ENCODE measurements at regions not wholly inside any gene's neighbourhood (a gene's known extent, or its start where the extent isn't known, plus 50 kb on each side); places are given as distances from the start of the nearest gene placed in this dataset.
"Not testable (repeated sequence)": the region's sequence is repeated elsewhere in the genome, so short reads cannot be mapped to it uniquely, and the experiment has no call there.

DNA sequence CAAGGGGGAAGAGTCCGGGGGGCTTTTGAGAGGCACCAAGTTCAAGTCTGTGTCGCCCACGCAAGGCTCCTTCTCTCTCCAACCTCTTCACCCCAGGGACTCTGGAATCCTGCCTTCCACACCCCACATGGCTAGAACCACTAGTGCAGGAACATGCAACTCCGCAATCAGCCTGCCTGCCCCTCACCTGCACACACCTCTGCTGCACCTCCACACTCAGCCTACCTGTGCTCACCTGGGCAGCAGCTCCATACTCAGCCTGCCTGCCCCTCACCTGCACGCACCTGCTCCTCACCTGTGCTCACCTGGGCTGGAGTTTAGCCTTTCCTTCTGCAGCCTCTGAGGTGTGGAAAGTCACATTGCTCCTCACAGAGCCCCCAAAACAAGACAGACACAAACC lies 277.4 kb downstream of the NDUFA10 start:
- no peak for DNase-seq (ENCODE audit: low read depth in 2 of 2)

DNA sequence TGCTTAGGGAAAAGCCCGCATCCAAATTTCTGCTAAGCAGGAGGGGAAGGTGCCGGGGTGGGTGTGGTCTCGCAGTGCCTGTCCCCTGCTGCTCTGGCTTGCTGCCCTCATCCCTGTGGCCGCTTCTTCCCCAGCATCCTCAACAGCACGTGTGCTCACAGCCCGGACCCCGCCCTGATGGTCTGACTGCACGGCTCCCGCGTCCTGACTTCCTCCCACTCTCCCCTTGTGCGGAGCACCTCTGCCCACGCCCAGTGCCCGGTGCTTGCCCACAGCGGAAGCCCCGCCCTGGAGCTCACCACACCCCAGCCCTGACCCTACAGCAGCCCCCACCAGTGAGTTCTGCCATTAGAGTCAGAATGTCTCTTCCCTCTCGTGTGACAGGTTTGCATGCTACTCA lies 277.9 kb downstream of the NDUFA10 start:
- DNase-seq (ENCODE audit: low read depth in 2 of 2): no peak

DNA sequence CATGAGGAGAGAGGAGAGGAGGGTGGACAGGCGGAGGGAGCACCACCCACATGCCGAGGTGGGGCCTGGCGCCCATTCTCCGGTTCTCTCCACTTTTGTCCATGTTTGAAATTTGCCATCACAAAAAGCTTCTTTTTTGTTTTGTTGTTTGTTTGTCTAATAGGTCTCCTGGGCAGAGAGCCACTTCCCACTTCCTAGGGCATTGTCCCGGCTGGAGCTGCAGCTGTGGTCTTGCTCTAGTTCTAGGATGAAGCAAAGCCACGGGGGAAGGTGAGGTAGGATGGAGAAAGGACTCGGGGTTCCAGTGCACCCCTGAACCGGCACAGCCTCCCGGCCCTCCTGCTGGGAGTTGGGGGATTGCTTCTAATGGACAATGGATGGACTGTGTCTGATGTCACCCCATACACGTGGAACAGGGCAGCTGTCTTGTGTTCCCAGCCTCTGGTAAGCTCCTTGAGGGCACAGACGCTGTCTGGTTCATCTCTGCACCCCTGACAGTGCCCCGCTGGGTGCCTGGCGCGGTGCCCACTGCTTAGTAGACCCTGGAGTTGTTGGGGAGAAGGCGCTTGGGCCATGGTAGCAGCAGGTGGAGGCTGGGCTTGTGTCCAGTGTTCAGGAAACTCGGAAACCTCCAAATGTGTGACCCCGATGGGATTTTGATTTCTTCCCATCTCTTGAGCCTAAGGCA lies 278.4 kb downstream of the NDUFA10 start:
- DNase-seq (ENCODE audit: low read depth in 2 of 2): no peak

DNA sequence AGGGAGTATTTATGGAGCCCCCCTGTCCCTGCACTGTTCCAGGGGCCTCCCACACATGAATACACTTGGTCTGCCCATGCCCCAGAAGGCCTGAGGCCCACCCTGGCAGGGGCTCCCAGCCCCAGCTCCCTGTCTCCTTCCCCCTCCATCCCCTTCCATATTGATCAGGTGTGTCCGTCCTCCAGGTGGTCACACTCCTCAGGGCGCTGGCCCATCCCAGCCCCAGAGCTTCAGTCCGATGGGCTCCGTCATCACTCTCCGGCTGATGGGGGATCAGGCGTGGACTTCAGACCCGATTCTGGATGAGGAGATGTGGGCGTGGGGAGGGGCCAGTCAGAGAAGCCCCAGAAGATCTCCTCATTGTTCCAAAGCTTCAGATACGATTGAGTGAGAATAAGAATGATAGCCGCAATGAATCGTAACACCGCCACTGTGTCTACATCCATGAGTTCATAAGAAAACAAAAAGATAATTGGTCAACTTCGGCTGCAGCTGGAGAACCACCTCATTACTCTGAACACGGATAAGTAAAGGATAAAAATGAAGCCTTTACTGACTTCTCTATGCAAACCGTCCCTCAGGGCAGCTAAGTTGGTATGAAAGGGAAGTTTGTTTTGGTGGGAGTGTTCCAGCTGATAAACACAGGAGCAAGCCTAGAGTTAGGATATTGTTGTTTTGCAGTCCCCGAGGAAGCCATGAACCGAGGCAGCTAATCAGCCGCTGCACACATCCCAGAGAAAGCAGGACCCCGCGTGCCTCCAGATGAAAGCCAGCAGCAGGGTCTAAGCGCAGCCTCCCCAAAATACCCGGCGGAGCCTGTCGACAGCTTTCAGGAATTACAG lies 279.5 kb downstream of the NDUFA10 start:
- no peak for DNase-seq (ENCODE audit: low read depth in 2 of 2)

DNA sequence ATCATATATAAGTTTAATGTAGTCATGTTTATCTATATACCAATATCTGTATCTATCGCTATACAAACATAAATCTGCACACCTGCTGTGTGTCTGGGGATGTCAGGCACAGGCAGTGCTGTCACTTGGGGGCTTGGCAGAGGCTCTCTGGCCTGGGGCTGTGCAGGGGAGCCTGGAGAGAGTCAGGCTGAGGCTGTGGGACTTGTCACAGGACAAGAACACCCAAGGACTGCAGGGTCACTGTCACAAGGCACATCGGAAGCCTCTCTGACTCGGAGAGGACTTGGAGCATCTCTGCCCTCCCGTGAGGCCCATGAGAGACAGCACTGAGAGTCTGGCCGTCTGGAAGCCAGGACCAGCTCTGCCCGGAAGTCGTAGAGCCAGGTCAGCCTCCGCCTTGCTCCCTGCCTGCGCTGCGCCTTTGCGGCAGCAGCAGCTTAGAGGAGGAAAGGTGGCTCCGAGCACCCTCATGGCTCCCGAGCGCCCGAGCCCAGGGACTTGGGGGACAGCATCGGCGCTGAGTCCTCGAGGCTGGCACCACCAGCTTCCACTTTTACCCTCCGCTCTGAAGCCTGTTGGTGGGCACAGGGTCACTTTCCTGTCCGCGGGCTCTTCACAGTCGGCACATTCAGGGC lies 280.3 kb downstream of the NDUFA10 start:
- no peak for DNase-seq (ENCODE audit: low read depth in 2 of 2)

DNA sequence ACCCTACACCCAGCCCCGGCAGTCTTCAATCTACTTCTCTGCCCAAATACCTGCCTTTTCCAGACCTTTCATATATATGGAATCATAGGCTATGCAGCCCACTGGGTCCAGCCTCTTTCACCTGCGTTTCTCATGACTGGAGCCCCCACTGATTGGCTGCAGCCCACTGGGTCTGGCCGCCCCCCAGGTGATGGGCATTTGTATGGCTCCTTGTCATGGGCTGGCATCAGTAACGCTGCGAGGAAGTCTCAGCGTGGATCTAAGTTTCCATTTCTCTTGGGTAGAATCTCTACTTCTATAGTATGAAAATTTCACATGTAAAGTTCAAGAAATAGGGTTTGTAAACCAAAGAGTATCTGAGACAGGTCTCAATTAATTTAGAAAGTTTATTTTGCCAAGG lies 281.9 kb downstream of the NDUFA10 start:
- DNase-seq (ENCODE audit: low read depth in 2 of 2): no peak

DNA sequence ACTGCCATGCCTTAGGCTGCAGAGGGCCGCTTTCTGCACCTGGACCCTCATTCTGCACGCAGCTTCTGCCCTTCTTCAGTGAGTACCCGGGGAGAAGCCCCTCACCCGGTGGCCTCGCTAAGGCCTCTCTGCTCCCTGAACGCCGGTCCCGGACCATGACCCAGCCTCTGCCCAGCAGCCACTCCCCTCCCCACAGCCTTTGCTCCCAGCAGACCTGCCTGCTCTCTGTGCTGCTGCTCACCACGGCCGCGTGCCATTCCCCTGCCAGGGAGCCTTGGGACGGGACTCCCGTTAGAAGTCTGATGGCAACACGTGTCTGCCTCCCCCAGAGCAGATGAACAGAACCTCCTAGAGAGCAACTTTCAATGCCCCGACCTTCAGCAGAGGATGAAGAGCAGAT lies 282.8 kb downstream of the NDUFA10 start:
- DNase-seq (ENCODE audit: low read depth in 2 of 2): no peak

DNA sequence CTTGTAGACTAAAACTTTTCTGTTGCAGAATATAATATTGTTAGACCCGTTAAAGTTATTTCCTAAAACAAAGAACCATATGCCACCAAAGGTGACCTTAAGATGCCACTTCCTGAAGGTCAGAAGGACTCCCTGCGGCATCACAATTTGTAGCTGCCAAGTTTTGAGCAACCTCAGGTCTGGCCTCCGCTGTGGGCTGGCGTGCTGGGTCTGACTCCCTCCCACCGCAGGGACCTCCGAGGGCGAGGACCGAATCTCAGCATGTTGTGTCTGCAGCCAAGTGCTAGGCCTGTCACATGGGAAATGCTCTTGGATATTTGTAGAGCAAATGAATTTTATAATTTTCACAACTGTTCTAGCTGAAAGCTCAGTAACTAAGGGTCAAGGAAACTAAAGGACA lies 285.9 kb downstream of the NDUFA10 start:
- no peak for DNase-seq (ENCODE audit: low read depth in 2 of 2)

DNA sequence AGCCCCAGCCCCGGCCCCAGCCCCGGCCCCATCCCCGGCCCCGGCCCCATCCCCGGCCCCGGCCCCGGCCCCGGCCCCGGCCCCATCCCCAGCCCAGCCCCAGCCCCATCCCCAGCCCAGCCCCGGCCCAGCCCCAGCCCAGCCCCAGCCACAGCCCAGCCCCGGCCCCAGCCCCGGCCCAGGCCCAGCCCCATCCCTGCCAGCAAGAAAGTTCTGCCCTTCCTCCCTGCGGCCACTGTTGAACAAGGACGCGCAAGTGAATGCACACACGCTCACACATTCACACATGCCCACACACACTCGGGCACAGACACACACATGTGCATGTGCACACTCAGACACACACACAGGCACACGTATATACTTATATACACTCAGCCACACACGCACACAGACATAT lies 287.0 kb downstream of the NDUFA10 start:
- no peak for DNase-seq (ENCODE audit: low read depth in 2 of 2)

DNA sequence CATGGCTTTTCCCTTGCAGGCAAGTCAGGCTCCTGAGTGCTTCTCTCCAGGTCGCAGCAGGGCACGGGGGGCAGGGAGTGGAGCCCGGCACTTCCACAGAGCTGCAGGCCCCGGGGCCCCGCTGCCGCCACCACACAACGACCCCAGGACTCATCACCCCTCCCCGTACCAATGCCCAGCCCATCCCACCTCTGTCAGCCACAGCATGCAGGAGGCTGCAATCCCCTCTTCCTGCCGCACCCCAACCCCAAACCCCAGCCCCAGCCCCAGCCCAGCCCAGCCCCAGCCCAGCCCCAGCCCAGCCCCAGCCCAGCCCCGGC lies 288.0 kb downstream of the NDUFA10 start:
- no peak for DNase-seq (ENCODE audit: low read depth in 2 of 2)

DNA sequence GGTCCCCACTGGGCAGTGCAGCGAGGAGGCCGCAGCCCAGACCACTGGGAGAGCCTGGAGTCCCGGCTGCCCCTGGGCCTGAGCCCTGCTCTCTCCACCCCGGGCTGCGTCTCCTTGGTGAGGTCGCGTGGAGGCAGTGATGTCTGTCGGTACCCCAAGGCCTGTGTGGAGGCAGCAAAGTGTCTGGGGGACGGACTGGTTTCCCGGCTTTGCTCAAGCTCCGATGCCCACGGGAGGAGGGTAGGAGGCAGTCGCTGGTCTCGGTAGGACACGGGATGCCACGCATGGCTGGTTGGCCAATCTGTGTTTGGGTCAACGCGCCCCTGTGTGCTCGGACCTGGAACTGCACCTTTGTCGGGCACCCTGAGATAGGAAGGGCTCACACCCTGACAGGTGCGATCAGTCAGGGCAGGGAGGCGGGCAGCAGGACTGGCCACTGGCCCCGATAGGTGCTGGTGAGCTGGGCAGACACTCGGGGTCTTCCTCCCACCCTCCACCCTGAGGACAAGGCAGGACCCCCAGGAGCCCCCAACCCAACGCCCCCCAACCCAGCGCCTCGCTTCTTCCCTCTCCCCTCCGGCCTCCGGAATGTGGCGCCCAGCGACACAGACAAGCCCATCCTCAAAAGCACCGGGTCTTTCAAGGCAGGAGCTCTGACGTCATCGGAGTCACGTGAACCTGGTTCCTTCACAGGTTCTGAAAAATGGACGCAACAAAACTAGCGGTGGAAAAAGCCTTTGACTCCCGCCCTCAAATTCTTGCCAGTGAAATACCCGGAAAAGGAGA lies 288.6 kb downstream of the NDUFA10 start:
- no peak for DNase-seq (ENCODE audit: low read depth in 2 of 2)

DNA sequence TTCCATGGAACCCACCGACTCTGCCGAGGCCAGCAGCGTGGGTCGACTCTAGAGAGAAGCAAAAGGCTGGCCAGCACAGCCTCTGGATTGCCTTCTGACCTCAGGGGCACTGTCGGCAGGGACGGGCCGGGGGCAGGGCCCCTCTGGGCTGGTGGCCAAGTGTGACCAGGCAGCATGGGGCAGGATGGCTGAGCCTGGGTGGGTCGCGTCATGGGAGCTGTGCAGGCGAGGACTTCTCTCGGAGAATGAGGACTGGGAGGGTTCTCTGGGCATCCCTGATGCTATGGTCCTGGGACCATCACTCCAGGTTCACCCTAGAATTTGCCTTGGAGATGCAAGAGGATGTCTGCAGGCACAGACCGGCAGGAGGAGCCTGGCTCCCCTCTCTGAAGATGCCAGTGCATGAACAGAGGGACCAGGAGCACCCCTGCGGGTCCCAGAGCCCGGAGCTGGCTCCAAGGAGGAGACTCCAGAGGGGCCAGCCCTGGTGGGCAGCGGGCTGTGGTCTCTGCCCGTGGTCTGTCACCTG lies 289.2 kb downstream of the NDUFA10 start:
- DNase-seq (ENCODE audit: low read depth in 2 of 2): no peak

DNA sequence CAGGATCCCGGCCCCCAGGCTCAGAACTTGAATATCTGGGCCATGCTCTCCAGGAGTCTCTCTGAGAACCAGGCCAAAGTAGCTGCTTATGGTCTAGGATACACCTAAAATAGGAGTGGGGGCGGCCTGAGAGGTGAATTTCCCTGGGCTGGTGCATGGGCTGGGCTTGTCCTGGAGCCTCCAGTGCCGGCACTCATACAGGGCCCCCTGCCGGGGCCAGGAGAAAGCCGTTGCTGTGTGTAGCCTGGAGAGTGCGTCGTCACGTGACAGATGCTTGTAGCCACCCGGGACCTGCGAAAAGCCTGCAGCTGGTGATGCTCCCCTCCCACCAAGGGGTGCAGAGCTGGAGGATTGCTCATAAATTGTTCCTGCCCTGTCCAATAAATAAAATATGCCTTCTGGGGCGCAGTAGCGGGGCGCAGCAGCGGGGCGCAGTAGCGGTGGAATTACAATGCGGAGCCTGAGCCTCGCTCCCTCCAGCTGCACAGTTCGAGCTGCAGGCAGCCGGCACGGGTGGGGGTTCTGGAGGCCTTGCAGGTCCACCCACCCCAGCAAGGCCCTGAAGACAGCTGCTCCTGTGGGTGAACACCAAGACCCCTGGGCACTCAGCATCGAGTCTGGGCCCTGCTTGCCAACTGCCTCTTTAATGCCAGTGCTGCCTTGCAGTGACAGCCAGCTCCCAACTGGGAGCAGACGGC lies 289.9 kb downstream of the NDUFA10 start:
- DNase-seq (ENCODE audit: low read depth in 2 of 2): no peak

DNA sequence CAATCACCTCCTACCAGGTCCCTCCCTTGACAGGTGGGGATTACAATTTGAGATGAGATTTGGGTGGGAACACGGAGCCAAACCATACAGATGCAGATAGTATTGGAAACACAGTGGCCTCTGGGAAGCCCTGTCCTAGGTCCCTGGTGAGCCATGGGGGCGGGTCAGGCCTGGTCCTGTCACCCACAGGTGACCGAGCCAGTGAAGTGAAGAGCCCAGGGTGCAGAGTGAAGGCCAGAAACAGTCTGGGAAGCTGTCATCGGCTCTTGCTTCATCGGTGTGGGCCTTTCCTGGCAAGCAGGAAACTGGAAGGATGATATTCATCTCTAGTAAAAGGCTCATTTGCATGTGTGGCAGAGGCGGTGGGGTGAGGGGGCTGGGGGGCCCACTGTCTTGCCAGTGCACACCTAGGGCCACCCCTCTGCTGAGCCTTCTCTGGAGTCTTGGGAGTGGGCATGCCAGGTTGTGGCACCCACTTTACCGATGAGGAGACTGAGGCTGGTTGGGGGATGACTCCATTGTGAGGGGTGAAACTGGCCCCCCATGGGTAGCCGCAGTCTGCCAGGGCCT lies 290.6 kb downstream of the NDUFA10 start:
- DNase-seq (ENCODE audit: low read depth in 2 of 2): no peak

DNA sequence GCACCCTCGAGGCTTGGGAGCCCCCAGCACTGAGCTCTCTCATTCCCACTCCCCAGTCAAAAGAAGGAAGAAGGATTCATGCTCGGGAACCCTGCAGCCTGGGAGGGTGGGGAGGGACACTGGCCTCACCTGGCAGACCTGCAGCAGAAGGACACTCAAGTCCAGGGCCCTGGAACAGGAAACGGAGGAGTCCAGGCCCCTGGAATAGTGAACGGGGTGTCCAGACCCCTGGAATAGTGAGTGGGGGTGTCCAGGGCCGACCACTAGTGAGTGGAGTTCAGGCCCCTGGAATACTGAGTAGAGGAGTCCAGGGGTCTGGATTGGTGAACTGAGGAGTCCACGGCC lies 292.5 kb downstream of the NDUFA10 start:
- DNase-seq (ENCODE audit: low read depth in 2 of 2): no peak

DNA sequence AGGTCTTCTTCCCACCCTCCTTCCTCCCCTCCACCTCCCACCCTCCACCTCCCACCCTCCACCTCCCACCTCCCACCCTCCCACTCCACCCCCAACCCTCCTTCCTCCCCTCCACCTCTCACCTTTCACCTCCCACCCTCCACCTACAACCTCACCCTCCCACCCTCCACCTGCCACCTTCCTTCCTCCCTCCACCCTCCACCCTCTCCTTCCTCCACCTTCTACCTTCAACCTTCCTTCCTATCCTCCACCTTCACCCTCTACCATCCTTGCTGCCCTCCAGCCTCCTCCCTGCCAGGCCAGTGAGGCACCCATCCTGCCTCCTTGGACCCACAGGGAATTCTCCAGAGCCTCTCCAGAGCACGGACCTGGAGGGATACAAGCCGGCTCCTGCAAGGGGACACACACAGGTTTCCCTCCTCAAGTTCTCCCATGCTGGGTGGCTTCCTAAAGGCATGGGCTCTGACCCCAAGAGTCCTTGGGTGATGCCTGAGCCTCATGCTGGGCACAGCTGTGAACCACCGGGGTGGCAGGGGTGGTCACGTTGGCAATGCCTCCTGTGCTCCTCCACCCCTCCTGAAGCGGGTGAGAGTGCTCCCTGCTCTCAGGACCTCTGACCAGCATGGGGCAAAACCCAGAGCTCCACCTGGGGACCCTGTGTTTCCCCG lies 293.0 kb downstream of the NDUFA10 start:
- DNase-seq (ENCODE audit: low read depth in 2 of 2): no peak

DNA sequence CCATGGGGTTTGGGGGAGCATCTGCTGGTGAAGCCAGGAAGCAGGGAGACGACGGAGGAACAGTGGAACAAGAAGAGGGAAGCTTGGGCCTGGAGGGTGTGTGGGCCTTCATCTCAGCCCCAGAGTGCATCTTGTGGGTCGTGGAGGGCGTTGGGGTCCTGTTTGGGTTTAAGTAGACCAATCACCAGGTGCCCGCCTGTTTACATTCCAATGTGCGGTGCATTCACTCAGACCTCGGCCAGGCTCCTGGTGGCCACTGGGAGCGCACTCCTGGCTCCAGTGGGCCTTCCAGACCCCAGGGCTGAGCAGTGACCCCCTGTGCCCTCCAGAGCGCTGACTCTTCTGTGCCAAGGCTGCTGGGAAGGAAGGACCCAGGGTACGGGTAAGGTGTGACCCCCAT lies 293.7 kb downstream of the NDUFA10 start:
- no peak for DNase-seq (ENCODE audit: low read depth in 2 of 2)

DNA sequence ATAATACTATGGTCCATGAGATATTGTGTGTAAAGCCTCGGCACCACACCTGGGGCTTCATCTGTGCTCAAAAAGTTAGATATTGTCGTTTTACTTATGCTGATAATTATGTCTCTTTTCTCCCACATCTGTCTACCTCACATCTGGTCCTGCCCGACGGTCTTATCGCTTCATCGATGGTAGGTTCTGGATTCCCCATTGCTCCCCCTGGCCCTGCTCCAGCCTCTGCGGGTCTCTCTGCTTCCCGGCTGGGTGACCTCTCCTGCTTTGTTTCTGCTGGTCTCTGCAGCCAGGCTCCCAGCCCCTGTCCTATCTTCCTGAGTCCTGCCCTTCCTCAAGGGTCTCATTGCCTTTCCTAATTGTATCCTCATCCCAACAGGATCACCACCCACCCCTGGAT lies 294.2 kb downstream of the NDUFA10 start:
- no peak for DNase-seq (ENCODE audit: low read depth in 2 of 2)

DNA sequence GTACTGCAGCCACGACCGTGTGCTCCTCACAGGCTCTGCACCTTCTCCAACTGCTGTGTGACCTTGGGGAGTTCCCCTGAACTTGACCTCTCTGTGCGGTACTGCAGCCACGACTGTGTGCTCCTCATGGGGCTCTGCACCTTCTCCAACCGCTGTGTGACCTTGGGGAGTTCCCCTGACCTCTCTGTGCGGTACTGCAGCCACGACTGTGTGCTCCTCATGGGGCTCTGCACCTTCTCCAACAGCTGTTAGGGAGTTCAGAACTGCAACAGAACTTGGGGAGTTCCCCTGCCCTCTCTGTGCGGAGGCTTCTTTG lies 294.6 kb downstream of the NDUFA10 start:
- not testable (repeated sequence) for DNase-seq (ENCODE audit: low read depth in 2 of 2)

DNA sequence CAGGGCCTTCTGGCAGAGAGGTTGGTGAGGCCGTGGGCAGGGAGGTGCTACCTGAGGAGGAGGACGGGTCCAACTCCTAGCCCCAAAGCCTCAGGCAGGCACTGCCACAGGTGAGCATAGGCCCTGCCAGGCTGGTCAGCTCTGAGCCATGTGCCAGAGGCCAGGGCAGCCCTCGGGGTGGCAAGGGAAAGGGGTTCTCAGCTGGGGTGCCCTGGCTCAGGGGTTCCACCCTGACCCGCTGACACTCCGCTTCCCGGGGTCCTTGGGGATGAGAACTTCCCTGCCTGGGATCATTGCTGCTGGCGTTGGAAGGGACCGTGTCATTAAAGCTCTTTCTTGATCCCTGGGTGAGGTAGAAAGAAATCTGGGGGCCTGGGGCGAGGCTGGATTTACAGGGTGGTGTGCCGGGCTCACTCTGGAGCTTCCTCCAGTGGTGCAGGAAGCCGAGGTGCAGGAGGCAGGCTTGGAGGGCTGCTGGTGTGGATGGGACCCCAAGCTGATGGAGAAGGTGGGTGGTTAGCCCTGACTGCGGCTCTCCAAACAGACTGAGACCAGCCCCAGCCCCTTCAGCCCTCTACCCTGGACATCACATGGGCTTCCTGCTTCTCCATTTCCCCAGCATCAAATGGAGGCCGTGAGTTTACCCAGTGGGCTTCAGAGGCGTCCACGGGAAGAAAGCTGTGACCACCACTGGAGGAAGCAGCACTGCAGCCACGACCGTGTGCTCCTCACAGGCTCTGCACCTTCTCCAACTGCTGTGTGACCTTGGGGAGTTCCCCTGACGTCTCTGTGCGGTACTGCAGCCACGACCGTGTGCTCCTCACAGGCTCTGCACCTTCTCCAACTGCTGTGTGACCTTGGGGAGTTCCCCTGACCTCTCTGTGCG lies 295.2 kb downstream of the NDUFA10 start:
- DNase-seq (ENCODE audit: low read depth in 2 of 2): no peak
